ENCODE measurements at regions not wholly inside any gene's neighbourhood (a gene's known extent, or its start where the extent isn't known, plus 50 kb on each side); places are given as distances from the start of the nearest gene placed in this dataset.

DNA sequence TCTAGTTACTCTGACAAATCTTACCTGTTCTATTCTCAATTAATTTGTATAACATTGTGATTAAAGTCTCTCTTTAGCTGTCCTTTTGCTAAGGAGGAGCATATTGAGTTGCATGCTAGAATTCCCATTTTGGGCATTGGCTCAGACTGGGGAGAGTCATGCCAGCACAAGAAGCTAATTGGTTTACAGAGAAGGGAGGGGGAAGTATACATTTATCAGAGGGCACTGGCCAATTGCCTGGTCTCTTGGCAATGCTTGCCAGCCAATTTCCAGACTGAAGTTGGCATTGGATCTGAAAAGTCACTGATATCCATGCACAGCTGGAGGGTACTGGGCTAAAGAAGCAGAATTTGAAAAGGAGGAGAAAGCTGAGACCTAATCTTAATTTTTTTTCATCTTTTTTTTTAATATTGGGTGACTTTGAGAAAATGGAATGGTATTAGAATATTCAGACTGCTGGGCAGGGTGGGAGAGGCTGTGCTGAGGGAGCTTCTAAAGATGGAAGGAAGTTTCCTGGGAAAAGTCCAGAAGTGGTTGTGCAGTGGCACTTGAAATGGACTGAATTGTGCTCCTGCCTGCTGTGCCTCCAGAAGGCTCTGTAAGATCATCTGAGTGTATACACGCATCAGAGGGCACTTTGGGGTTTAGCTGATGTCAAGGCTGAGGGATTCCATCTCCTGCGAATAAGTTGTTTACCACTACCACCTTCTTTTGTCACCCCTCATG is 365.2 kb upstream of the DPH6 start:
- POLR2A ChIA-PET, result no interaction called here

GRCh38 chr15:35912196-35912595 is 366.2 kb upstream of the DPH6 start:
- FAIRE-seq (no peak), ATAC-seq (no peak), DNase-seq (ENCODE audit: low read depth in 1 of 2, low spot score in 1 of 2) (no peak)
- H3K4me3 ChIP-seq, result no peak overlapping the region
- TF ChIP-seq ELK1 (IDR thresholded peaks at IDR 0.05; ENCODE audit: low read depth, low read length) (no peak), EHMT2 (IDR thresholded peaks at IDR 0.05; ENCODE audit: low read depth) (no peak), SMC3 (IDR thresholded peaks at IDR 0.05) (0 out of 3 replicates have a peak, but pooled peaks have one; percentile 7), POLR2A (IDR thresholded peaks at IDR 0.05; ENCODE audit: low read length) (no peak), RAD21 (conservative IDR thresholded peaks at IDR 0.05 in 1 of 2, IDR thresholded peaks at IDR 0.05 in 1 of 2) (peak in 1 of 2 experiments; percentile 22; a peak in 1 of 5 replicates), SREBF2 (IDR thresholded peaks at IDR 0.05) (no peak), CTCF (IDR thresholded peaks at IDR 0.05) (no peak), TFCP2L1 (CRISPR knock-in tag; IDR thresholded peaks at IDR 0.05) (no peak)
- no peak overlapping the region for H3K27ac ChIP-seq
- POLR2A ChIA-PET, result no interaction called here
- H3K9me3 ChIP-seq, result no peaks in the 10 kb centered on the region
- H3K4me2 ChIP-seq, result no peak overlapping the region
- WGBS (ENCODE audit: missing lambda C conversion rate), result 53% methylated on average over 2 of the region's 2 CpGs
- CTCF ChIA-PET, result interaction anchor here (1.1 kb wide), 1 partner anchor 17 kb away, joined by 3 read pairs; no protein-coding TSS in a partner anchor
- no peaks in the 10 kb centered on the region for H3K4me1 ChIP-seq

More for the DNA sequence above, 365.2 kb upstream of the DPH6 start:
- 60% methylated on average over 2 of the region's 2 CpGs for WGBS (ENCODE audit: missing lambda C conversion rate)
- CTCF ChIA-PET, result interaction anchor here (1.1 to 1.2 kb wide), 2 partner anchors 18 to 160 kb away, joined by 3 to 4 read pairs; no protein-coding TSS in a partner anchor
- DNase-seq (ENCODE audit: low read depth in 1 of 2, low spot score in 1 of 2), result no peak
- no peak for FAIRE-seq
- H3K4me1 ChIP-seq, result no peaks in the 10 kb centered on the region
- ATAC-seq, result no peak
- H3K27ac ChIP-seq, result no peak overlapping the region
- H3K4me2 ChIP-seq, result no peak overlapping the region
- no peak for TF ChIP-seq KDM5A (IDR thresholded peaks at IDR 0.05)
- no peak for TF ChIP-seq CBX8 (IDR thresholded peaks at IDR 0.05)
- TF ChIP-seq REST (IDR thresholded peaks at IDR 0.05), result no peak
- no peak for TF ChIP-seq HOXB13 (CRISPR knock-in tag; IDR thresholded peaks at IDR 0.05; ENCODE audit: low read depth)
- no peak for TF ChIP-seq NFE2L2 (conservative IDR thresholded peaks at IDR 0.05; ENCODE audit: low read length)
- no peak for TF ChIP-seq NR3C1 (IDR thresholded peaks at IDR 0.05)
- TF ChIP-seq, protein P1, sequence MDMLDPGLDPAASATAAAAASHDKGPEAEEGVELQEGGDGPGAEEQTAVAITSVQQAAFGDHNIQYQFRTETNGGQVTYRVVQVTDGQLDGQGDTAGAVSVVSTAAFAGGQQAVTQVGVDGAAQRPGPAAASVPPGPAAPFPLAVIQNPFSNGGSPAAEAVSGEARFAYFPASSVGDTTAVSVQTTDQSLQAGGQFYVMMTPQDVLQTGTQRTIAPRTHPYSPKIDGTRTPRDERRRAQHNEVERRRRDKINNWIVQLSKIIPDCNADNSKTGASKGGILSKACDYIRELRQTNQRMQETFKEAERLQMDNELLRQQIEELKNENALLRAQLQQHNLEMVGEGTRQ (IDR thresholded peaks at IDR 0.05), result no peak
- TF ChIP-seq KDM1A (IDR thresholded peaks at IDR 0.05; ENCODE audit: low read depth), result no peak
- no peak for TF ChIP-seq HEYL (CRISPR knock-in tag; IDR thresholded peaks at IDR 0.05)
- no peak for TF ChIP-seq CTCF (IDR thresholded peaks at IDR 0.05)
- TF ChIP-seq EHF (CRISPR knock-in tag; IDR thresholded peaks at IDR 0.05), result no peak
- no peak for TF ChIP-seq RFX5 (IDR thresholded peaks at IDR 0.05)
- no peak for TF ChIP-seq JUNB (IDR thresholded peaks at IDR 0.05)
- no peak for TF ChIP-seq ZNF302 (CRISPR knock-in tag; IDR thresholded peaks at IDR 0.05)
- H3K4me3 ChIP-seq, result no peak overlapping the region
- H3K9me3 ChIP-seq, result no peaks in the 10 kb centered on the region
